HEK293T (cell line): ENCODE measurements at regions not wholly inside any gene's neighbourhood (a gene's known extent, or its start where the extent isn't known, plus 50 kb on each side); places are given as distances from the start of the nearest gene placed in this dataset.

Experiments used
- ARNT ChIP-seq: fragments of 450-650 bp; IDR thresholded peaks from 2 replicates; pipeline ENCODE4 v1.6.1; 2017; ENCODE audit warnings: mild to moderate bottlenecking
- BHLHE40 ChIP-seq: fragments of 450-650 bp; IDR thresholded peaks from 2 replicates; pipeline ENCODE4 v1.6.1; 2016; ENCODE audit warnings: mild to moderate bottlenecking, moderate library complexity, borderline replicate concordance
- CTBP1 ChIP-seq: fragments of 450-650 bp; IDR thresholded peaks from 2 replicates; pipeline ENCODE4 v1.6.1; 2016; ENCODE audit warnings: borderline replicate concordance
- ELF4 ChIP-seq: fragments of 450-650 bp; IDR thresholded peaks from 2 replicates; pipeline ENCODE4 v1.6.1; 2017; ENCODE audit warnings: antibody characterized with exemption
- FOXA1 ChIP-seq: fragments of 450-650 bp; IDR thresholded peaks from 2 replicates; pipeline ENCODE4 v1.6.1; 2016; ENCODE audit warnings: mild to moderate bottlenecking
- FOXK2 ChIP-seq: fragments of 450-650 bp; IDR thresholded peaks from 2 replicates; pipeline ENCODE4 v1.6.1; 2016; ENCODE audit warnings: mild to moderate bottlenecking
- FOXM1 ChIP-seq: fragments of 450-650 bp; IDR thresholded peaks from 2 replicates; pipeline ENCODE4 v1.6.1; 2017; ENCODE audit warnings: mild to moderate bottlenecking, borderline replicate concordance
- HDGF ChIP-seq: fragments of 450-650 bp; IDR thresholded peaks from 2 replicates; pipeline ENCODE4 v1.6.1; 2017; ENCODE audit warnings: antibody characterized with exemption, borderline replicate concordance
- LEF1 ChIP-seq: fragments of 450-650 bp; IDR thresholded peaks from 2 replicates; pipeline ENCODE4 v1.6.1; 2017; ENCODE audit warnings: mild to moderate bottlenecking, borderline replicate concordance
- NFRKB ChIP-seq: fragments of 450-650 bp; IDR thresholded peaks from 2 replicates; pipeline ENCODE4 v1.6.1; 2016; ENCODE audit warnings: mild to moderate bottlenecking, moderate library complexity
- SP1 ChIP-seq: fragments of 450-650 bp; IDR thresholded peaks from 2 replicates; pipeline ENCODE4 v1.6.1; 2017
- SUZ12 ChIP-seq: fragments of 450-650 bp; IDR thresholded peaks from 2 replicates; pipeline ENCODE4 v1.6.1; 2016; ENCODE audit warnings: mild to moderate bottlenecking
- TARDBP ChIP-seq: fragments of 450-650 bp; IDR thresholded peaks from 2 replicates; pipeline ENCODE4 v1.6.1; 2016
- ZNF384 ChIP-seq: fragments of 450-650 bp; IDR thresholded peaks from 2 replicates; pipeline ENCODE4 v1.6.1; 2016

- TF ChIP-seq SP1 = no peak
- no peak for TF ChIP-seq FOXK2
- TF ChIP-seq BHLHE40 = no peak
- no peak for TF ChIP-seq FOXM1
- TF ChIP-seq ELF4 = no peak
- TF ChIP-seq TARDBP = no peak
- no peak for TF ChIP-seq ZNF384
- TF ChIP-seq HDGF = no peak
- no peak for TF ChIP-seq SUZ12
- no peak for TF ChIP-seq FOXA1
- no peak for TF ChIP-seq LEF1
- no peak for TF ChIP-seq ARNT
- no peak for TF ChIP-seq CTBP1
- TF ChIP-seq NFRKB = no peak
These were observed 344.8 kb upstream of the POU5F2 start for GRCh38 chr5:94086194-94086593.
